Parathyroid adenoma (tissue), 2 donors: ENCODE measurements at regions not wholly inside any gene's neighbourhood (a gene's known extent, or its start where the extent isn't known, plus 50 kb on each side); places are given as distances from the start of the nearest gene placed in this dataset.
"Not testable (repeated sequence)": the region's sequence is repeated elsewhere in the genome, so short reads cannot be mapped to it uniquely, and the experiment has no call there.

Experiments
- H2AFZ ChIP-seq: fragments of 300-600 bp; sonication (generic); one replicate; pipeline ENCODE4 v1.7.0; 2017; ENCODE audit warnings: antibody characterized with exemption, mild to moderate bottlenecking
- H3K27ac ChIP-seq: fragments of 300-600 bp; sonication (generic); one replicate; pipeline ENCODE4 v1.7.0; 2017
- H3K27me3 ChIP-seq: fragments of 300-600 bp; sonication (generic); one replicate; pipeline ENCODE4 v1.7.0; 2017; ENCODE audit warnings: low read length; ENCODE audit not compliant: control insufficient read depth, insufficient read depth
- H3K36me3 ChIP-seq: fragments of 300-600 bp; sonication (generic); one replicate; pipeline ENCODE4 v1.7.0; 2017; ENCODE audit warnings: low read length; ENCODE audit not compliant: control insufficient read depth, insufficient read depth
- H3K4me1 ChIP-seq: fragments of 300-600 bp; sonication (generic); one replicate; pipeline ENCODE4 v1.7.0; 2017; ENCODE audit warnings: control low read depth
- H3K4me2 ChIP-seq: fragments of 300-600 bp; sonication (generic); one replicate; pipeline ENCODE4 v1.7.0; 2017; ENCODE audit warnings: low read length
- H3K4me3 ChIP-seq: fragments of 300-600 bp; sonication (generic); one replicate; pipeline ENCODE4 v1.7.0; 2017; ENCODE audit warnings: low read depth, low read length
- H3K79me2 ChIP-seq: fragments of 300-600 bp; sonication (generic); one replicate; pipeline ENCODE4 v1.7.0; 2017; ENCODE audit warnings: control low read depth
- H3K9ac ChIP-seq: fragments of 300-600 bp; sonication (generic); one replicate; pipeline ENCODE4 v1.7.0; 2017; ENCODE audit warnings: mild to moderate bottlenecking
- H3K9me3 ChIP-seq: fragments of 300-600 bp; sonication (generic); one replicate; pipeline ENCODE4 v1.7.0; 2017; ENCODE audit warnings: low read length; ENCODE audit not compliant: control insufficient read depth
- TF ChIP-seq, protein P1 (sequence below): fragments of 300-600 bp; sonication (generic); IDR thresholded peaks from one replicate; pipeline ENCODE4 v1.7.0; 2017; ENCODE audit warnings: antibody characterized with exemption, mild to moderate bottlenecking
- donor health status: primary hyperparathyroidism.

GRCh38 chr6:164947164-164947563 lies 362.2 kb downstream of the C6orf118 start:
- no peak overlapping the region for H3K4me3 ChIP-seq
- no peaks in the 10 kb centered on the region for H3K36me3 ChIP-seq
- no peaks in the 10 kb centered on the region for H3K79me2 ChIP-seq
- no peaks in the 10 kb centered on the region for H3K4me1 ChIP-seq
- no peak overlapping the region for H2AFZ ChIP-seq
- H3K9me3 ChIP-seq, result peaks cover 2% of the 10 kb centered on the region
- H3K27me3 ChIP-seq, result no peaks in the 10 kb centered on the region
- H3K9ac ChIP-seq, result no peak overlapping the region
- TF ChIP-seq, protein P1, sequence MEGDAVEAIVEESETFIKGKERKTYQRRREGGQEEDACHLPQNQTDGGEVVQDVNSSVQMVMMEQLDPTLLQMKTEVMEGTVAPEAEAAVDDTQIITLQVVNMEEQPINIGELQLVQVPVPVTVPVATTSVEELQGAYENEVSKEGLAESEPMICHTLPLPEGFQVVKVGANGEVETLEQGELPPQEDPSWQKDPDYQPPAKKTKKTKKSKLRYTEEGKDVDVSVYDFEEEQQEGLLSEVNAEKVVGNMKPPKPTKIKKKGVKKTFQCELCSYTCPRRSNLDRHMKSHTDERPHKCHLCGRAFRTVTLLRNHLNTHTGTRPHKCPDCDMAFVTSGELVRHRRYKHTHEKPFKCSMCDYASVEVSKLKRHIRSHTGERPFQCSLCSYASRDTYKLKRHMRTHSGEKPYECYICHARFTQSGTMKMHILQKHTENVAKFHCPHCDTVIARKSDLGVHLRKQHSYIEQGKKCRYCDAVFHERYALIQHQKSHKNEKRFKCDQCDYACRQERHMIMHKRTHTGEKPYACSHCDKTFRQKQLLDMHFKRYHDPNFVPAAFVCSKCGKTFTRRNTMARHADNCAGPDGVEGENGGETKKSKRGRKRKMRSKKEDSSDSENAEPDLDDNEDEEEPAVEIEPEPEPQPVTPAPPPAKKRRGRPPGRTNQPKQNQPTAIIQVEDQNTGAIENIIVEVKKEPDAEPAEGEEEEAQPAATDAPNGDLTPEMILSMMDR, result no peak
- no peak overlapping the region for H3K4me2 ChIP-seq
- H3K27ac ChIP-seq, result no peak overlapping the region

DNA sequence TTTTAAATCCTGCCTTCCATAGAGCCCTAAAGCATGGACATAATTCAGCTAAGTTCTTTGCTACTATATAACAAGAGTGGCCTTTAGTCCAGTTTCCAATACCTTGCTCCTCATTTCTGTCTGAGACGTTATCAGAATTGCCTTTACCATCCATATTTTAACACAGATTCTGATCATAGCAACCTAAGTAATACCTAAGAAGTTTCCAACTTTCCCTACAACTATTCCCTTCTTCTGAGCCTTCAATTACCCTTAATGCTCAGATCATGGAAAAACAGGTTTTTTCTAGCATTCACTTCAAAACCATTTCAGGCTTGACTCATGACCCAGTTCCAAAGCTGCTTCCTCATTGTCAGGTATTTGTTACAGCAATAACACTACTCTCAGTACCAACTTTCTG lies 367.1 kb downstream of the C6orf118 start:
- no peak overlapping the region for H2AFZ ChIP-seq
- TF ChIP-seq, protein P1, result no peak
- no peaks in the 10 kb centered on the region for H3K4me1 ChIP-seq
- no peak overlapping the region for H3K27ac ChIP-seq
- peaks cover 2% of the 10 kb centered on the region for H3K9me3 ChIP-seq
- H3K79me2 ChIP-seq, result no peaks in the 10 kb centered on the region
- H3K4me3 ChIP-seq, result no peak overlapping the region
- H3K27me3 ChIP-seq, result no peaks in the 10 kb centered on the region
- H3K4me2 ChIP-seq, result no peak overlapping the region
- no peaks in the 10 kb centered on the region for H3K36me3 ChIP-seq
- no peak overlapping the region for H3K9ac ChIP-seq

GRCh38 chr6:164933238-164933794 lies 376.1 kb downstream of the C6orf118 start:
- not testable (repeated sequence) for H3K9ac ChIP-seq, H3K4me1 ChIP-seq, H3K27me3 ChIP-seq, H3K4me2 ChIP-seq, H3K4me3 ChIP-seq, H3K9me3 ChIP-seq, H2AFZ ChIP-seq, H3K79me2 ChIP-seq, H3K27ac ChIP-seq, H3K36me3 ChIP-seq

DNA sequence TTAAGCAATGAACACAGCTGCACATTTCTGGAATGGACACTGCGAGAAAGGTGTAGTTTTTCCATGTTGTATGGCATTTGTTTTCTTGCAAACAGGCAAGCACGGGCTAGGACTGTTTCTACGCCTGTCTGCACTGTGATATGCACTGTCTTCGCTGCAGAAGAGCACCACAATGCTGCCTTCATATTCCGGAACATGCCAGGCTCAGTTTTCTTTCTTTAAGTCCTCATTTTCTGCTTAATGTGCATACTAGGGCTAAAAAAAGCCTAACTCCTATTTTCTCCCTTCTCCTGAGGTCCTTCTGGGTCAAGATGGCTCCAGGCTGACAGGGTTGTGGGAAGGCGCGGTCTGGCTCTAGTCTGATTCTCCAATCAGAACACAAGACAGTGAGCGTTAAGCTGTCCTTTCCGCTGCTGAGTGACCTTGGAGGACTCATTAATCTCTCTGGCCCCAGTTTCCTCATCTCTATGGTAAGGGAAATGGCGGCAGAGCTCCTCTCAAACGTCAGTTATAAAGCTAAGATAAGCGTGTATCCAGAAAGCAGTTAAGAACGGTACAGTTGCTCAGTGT lies 379.9 kb downstream of the C6orf118 start:
- TF ChIP-seq, protein P1, result no peak
- no peak overlapping the region for H3K9ac ChIP-seq

GRCh38 chr6:164928728-164929407 lies 380.5 kb downstream of the C6orf118 start:
- H3K4me2 ChIP-seq, result no peak overlapping the region
- no peaks in the 10 kb centered on the region for H3K9me3 ChIP-seq
- no peaks in the 10 kb centered on the region for H3K79me2 ChIP-seq
- H2AFZ ChIP-seq, result no peak overlapping the region
- H3K9ac ChIP-seq, result no peak overlapping the region
- no peaks in the 10 kb centered on the region for H3K36me3 ChIP-seq
- H3K4me3 ChIP-seq, result no peak overlapping the region
- no peaks in the 10 kb centered on the region for H3K4me1 ChIP-seq
- no peak overlapping the region for H3K27ac ChIP-seq
- H3K27me3 ChIP-seq, result no peaks in the 10 kb centered on the region
- TF ChIP-seq, protein P1, result no peak

More for the DNA sequence above, 379.9 kb downstream of the C6orf118 start:
- H3K4me3 ChIP-seq, result no peak overlapping the region
- no peaks in the 10 kb centered on the region for H3K79me2 ChIP-seq
- H3K27me3 ChIP-seq, result no peaks in the 10 kb centered on the region
- no peak overlapping the region for H2AFZ ChIP-seq
- H3K27ac ChIP-seq, result no peak overlapping the region
- H3K36me3 ChIP-seq, result no peaks in the 10 kb centered on the region
- no peaks in the 10 kb centered on the region for H3K4me1 ChIP-seq
- H3K9me3 ChIP-seq, result no peaks in the 10 kb centered on the region
- H3K4me2 ChIP-seq, result no peak overlapping the region
